Panc1 (cell line): ENCODE measurements at regions not wholly inside any gene's neighbourhood (a gene's known extent, or its start where the extent isn't known, plus 50 kb on each side); places are given as distances from the start of the nearest gene placed in this dataset.

Experiments
- ATAC-seq: fragments of 200-7000 bp; cut with Tn5 transposase; 2 replicates; pipeline ENCODE4 v1.9.1; 2020; ENCODE audit warnings: mild to moderate bottlenecking, moderate library complexity
- BruUV-seq: library from RNA; stranded (reverse); fragments of 400-500 nt; replicated peaks from 2 replicates; lab custom pipeline; 2021; lab: Mats Ljungman, UMichigan
- CTCF ChIA-PET: fragments of 300-600 bp; sonication (Branson Sonifier 250); formaldehyde crosslinking; loops from one replicate; lab custom pipeline; 2022; ENCODE audit warnings: antibody characterized with exemption; lab: Charles Lee
- POLR2A ChIA-PET: fragments of 300-600 bp; sonication (Branson Sonifier 250); formaldehyde crosslinking; loops from one replicate; lab custom pipeline; 2022; ENCODE audit warnings: antibody characterized with exemption; lab: Charles Lee
- DNase-seq: peaks from one replicate; pipeline ENCODE4 v3.0.0-alpha.2; 2010; ENCODE audit warnings: low read depth, low spot score
- H3K27ac ChIP-seq: 2 replicates; pipeline ENCODE4 v1.5.1; 2011; ENCODE audit warnings: mild to moderate bottlenecking, low read length, inconsistent platforms
- H3K27me3 ChIP-seq: fragments of 200-500 bp; sonication (Bioruptor generic); 2 replicates; pipeline ENCODE4 v1.6.0; 2014; ENCODE audit warnings: low read length, inconsistent platforms; ENCODE audit not compliant: control insufficient read depth, insufficient read depth
- H3K36me3 ChIP-seq: fragments of 200-500 bp; sonication (Bioruptor generic); 2 replicates; pipeline ENCODE4 v1.5.1; 2014; ENCODE audit warnings: inconsistent platforms, mild to moderate bottlenecking, low read length, moderate library complexity; ENCODE audit not compliant: control insufficient read depth, insufficient read depth
- H3K4me1 ChIP-seq: 2 replicates; pipeline ENCODE4 v1.5.1; 2011; ENCODE audit warnings: inconsistent platforms, mild to moderate bottlenecking, low read length, moderate library complexity; ENCODE audit not compliant: control insufficient read depth, insufficient read depth
- H3K4me3 ChIP-seq, 2 experiments: 2 replicates each; pipeline ENCODE4 v1.5.1; 2011 to 2012; ENCODE audit warnings: low read depth in 2 of 2, low read length in 2 of 2, mild to moderate bottlenecking in 2 of 2, inconsistent platforms in 1 of 2, moderate library complexity in 1 of 2
- H3K9me3 ChIP-seq: fragments of 200-500 bp; sonication (Bioruptor generic); 2 replicates; pipeline ENCODE4 v1.5.1; 2014; ENCODE audit warnings: low read depth, mild to moderate bottlenecking, inconsistent platforms, low read length, moderate library complexity; ENCODE audit not compliant: control insufficient read depth, insufficient read depth
- CTCF ChIP-seq: fragments of 450-650 bp; IDR thresholded peaks from 2 replicates; pipeline ENCODE4 v1.5.1; 2017; ENCODE audit warnings: mild to moderate bottlenecking
- POLR2AphosphoS5 ChIP-seq: IDR thresholded peaks from 2 replicates; pipeline ENCODE4 v1.6.1; 2012; ENCODE audit warnings: mild to moderate bottlenecking, low read depth, low read length, moderate library complexity
- REST ChIP-seq, 2 experiments: IDR thresholded peaks; 2 replicates each; pipeline ENCODE4 v1.6.1; 2011 to 2012; ENCODE audit warnings: low read depth in 2 of 2, control low read depth in 1 of 2, low read length in 1 of 2, mild to moderate bottlenecking in 1 of 2, moderate library complexity in 1 of 2; ENCODE audit not compliant: insufficient read depth in 1 of 2
- SIN3A ChIP-seq: IDR thresholded peaks from 2 replicates; pipeline ENCODE4 v1.6.1; 2012; ENCODE audit warnings: low read depth, mild to moderate bottlenecking, low read length, moderate library complexity, borderline replicate concordance; ENCODE audit not compliant: insufficient read depth
- TCF7L2 ChIP-seq: IDR thresholded peaks from 2 replicates; pipeline ENCODE4 v1.6.1; 2011; ENCODE audit warnings: mild to moderate bottlenecking, low read depth, low read length, inconsistent platforms
- in situ Hi-C: cut with HindIII; loops from 2 replicates; pipeline ENCODE4 v1.10.0; 2016; ENCODE audit warnings: low sequenced_read_pairs, low pct_unique_long_range_greater_than_20kb
- intact Hi-C: fragments of 100-400 bp; cut with micrococcal nuclease; formaldehyde crosslinking; loops from one replicate; pipeline ENCODE4 v1.10.0; 2022; ENCODE audit not compliant: unreplicated experiment

- in situ Hi-C loops, result no loop called here
Measured at GRCh38 chr2:143890798-143891197, 629.1 kb downstream of the ZEB2 start.

GRCh38 chr2:143889216-143889615 is 630.7 kb downstream of the ZEB2 start:
- Histone ChIP-seq H3K36me3 (no peaks in the 10 kb centered on the region), H3K27ac (no peak overlapping the region), H3K4me3 (no peak overlapping the region), H3K4me1 (no peaks in the 10 kb centered on the region), H3K27me3 (no peaks in the 10 kb centered on the region), H3K9me3 (no peaks in the 10 kb centered on the region)
- intact Hi-C loops, result no loop called here
- no TSS peak for BruUV-seq
- ChIA-PET CTCF (no interaction called here), POLR2A (no interaction called here)
- no peak for TF ChIP-seq TCF7L2
- no peak for TF ChIP-seq REST (IDR thresholded peaks at IDR 0.05; ENCODE audit: insufficient read depth in 1 of 2, low read depth in 2 of 2, low read length in 1 of 2)
- no peak for TF ChIP-seq SIN3A
- no peak for TF ChIP-seq CTCF
- TF ChIP-seq POLR2AphosphoS5, result no peak
- DNase-seq, result no peak
- no peak for ATAC-seq
- in situ Hi-C loops, result no loop called here

More at GRCh38 chr2:143890798-143891197, 629.1 kb downstream of the ZEB2 start:
- H3K27me3 ChIP-seq, result no peaks in the 10 kb centered on the region
- H3K27ac ChIP-seq, result no peak overlapping the region
- no peaks in the 10 kb centered on the region for H3K4me1 ChIP-seq
- H3K36me3 ChIP-seq, result no peaks in the 10 kb centered on the region
- intact Hi-C loops, result no loop called here
- ChIA-PET CTCF (no interaction called here), POLR2A (no interaction called here)
- ATAC-seq (no peak), DNase-seq (no peak)
- no peak for TF ChIP-seq SIN3A
- TF ChIP-seq REST (IDR thresholded peaks at IDR 0.05; ENCODE audit: insufficient read depth in 1 of 2, low read depth in 2 of 2, low read length in 1 of 2), result no peak
- no peak for TF ChIP-seq CTCF
- BruUV-seq, result no TSS peak
- no peaks in the 10 kb centered on the region for H3K9me3 ChIP-seq
- no peak overlapping the region for H3K4me3 ChIP-seq
